SK-N-SH treated with all-trans-retinoic acid at 6 μM for 48 hours (cell line): ENCODE measurements at regions not wholly inside any gene's neighbourhood (a gene's known extent, or its start where the extent isn't known, plus 50 kb on each side); places are given as distances from the start of the nearest gene placed in this dataset.
"Not testable (repeated sequence)": the region's sequence is repeated elsewhere in the genome, so short reads cannot be mapped to it uniquely, and the experiment has no call there.

Experiments
- ATAC-seq: fragments of 200-7000 bp; cut with Tn5 transposase; 3 replicates; pipeline ENCODE4 v1.9.1; 2020; ENCODE audit warnings: mild to moderate bottlenecking, moderate library complexity
- BACH2 ChIP-seq: fragments of 250-450 bp; sonication (Bioruptor Pico); IDR thresholded peaks from 2 replicates; pipeline ENCODE4 v1.9.0; 2021; ENCODE audit warnings: mild to moderate bottlenecking, borderline replicate concordance
- ESRRG ChIP-seq: fragments of 250-450 bp; sonication (Bioruptor Pico); IDR thresholded peaks from 2 replicates; pipeline ENCODE4 v1.6.1; 2021; ENCODE audit warnings: mild to moderate bottlenecking
- GLIS3 ChIP-seq: fragments of 250-450 bp; sonication (Bioruptor Pico); IDR thresholded peaks from 2 replicates; pipeline ENCODE4 v1.5.0; 2020; ENCODE audit warnings: mild to moderate bottlenecking, moderate library complexity
- ISL1 ChIP-seq: fragments of 250-450 bp; sonication (Bioruptor Pico); IDR thresholded peaks from 2 replicates; pipeline ENCODE4 v2.1.2; 2022; ENCODE audit warnings: mild to moderate bottlenecking, moderate library complexity
- OSR1 ChIP-seq: fragments of 250-450 bp; sonication (Bioruptor Pico); IDR thresholded peaks from 2 replicates; pipeline ENCODE4 v1.8.0; 2022; ENCODE audit warnings: moderate library complexity, mild to moderate bottlenecking, inconsistent platforms
- PATZ1 ChIP-seq: fragments of 250-450 bp; sonication (Bioruptor Pico); IDR thresholded peaks from 2 replicates; pipeline ENCODE4 v1.8.0; 2020; ENCODE audit warnings: mild to moderate bottlenecking, moderate library complexity, borderline replicate concordance
- PPARA ChIP-seq: fragments of 250-450 bp; sonication (Bioruptor Pico); IDR thresholded peaks from 2 replicates; pipeline ENCODE4 v1.5.0; 2020; ENCODE audit warnings: mild to moderate bottlenecking, borderline replicate concordance
- RARB ChIP-seq: fragments of 250-450 bp; sonication (Bioruptor Pico); IDR thresholded peaks from 2 replicates; pipeline ENCODE4 v1.8.0; 2021; ENCODE audit warnings: mild to moderate bottlenecking, moderate library complexity
- SNAI2 ChIP-seq: fragments of 250-450 bp; sonication (Bioruptor Pico); IDR thresholded peaks from 2 replicates; pipeline ENCODE4 v1.5.0; 2020; ENCODE audit warnings: mild to moderate bottlenecking, moderate library complexity
- TCF4 ChIP-seq: fragments of 250-450 bp; sonication (Bioruptor Pico); IDR thresholded peaks from 2 replicates; pipeline ENCODE4 v1.8.0; 2021; ENCODE audit warnings: mild to moderate bottlenecking, moderate library complexity, borderline replicate concordance
- TOX ChIP-seq: fragments of 250-450 bp; sonication (Bioruptor Pico); IDR thresholded peaks from 2 replicates; pipeline ENCODE4 v1.8.0; 2021; ENCODE audit warnings: mild to moderate bottlenecking, moderate library complexity, borderline replicate concordance
- TSHZ2 ChIP-seq: fragments of 250-450 bp; sonication (Bioruptor Pico); IDR thresholded peaks from 2 replicates; pipeline ENCODE4 v1.5.0; 2020; ENCODE audit warnings: mild to moderate bottlenecking, moderate library complexity
- ZC3H10 ChIP-seq: fragments of 250-450 bp; sonication (Bioruptor Pico); IDR thresholded peaks from 2 replicates; pipeline ENCODE4 v1.5.1; 2021; ENCODE audit warnings: mild to moderate bottlenecking, moderate library complexity
- ZFP3 ChIP-seq: fragments of 250-450 bp; sonication (Bioruptor Pico); IDR thresholded peaks from 2 replicates; pipeline ENCODE4 v1.5.0; 2020; ENCODE audit warnings: mild to moderate bottlenecking, moderate library complexity
- ZFP30 ChIP-seq: fragments of 450-650 bp; formaldehyde crosslinking; IDR thresholded peaks from 2 replicates; pipeline ENCODE4 v1.5.0; 2022; ENCODE audit warnings: mild to moderate bottlenecking, moderate library complexity
- ZNF565 ChIP-seq: fragments of 450-650 bp; formaldehyde crosslinking; conservative IDR thresholded peaks from 2 replicates; pipeline ENCODE4 v1.5.0; 2020; ENCODE audit warnings: low read depth, mild to moderate bottlenecking, moderate library complexity
- ZNF70 ChIP-seq: fragments of 450-650 bp; formaldehyde crosslinking; IDR thresholded peaks from 2 replicates; pipeline ENCODE4 v1.5.0; 2020; ENCODE audit warnings: mild to moderate bottlenecking, moderate library complexity
- ZNF8 ChIP-seq: fragments of 450-650 bp; formaldehyde crosslinking; IDR thresholded peaks from 2 replicates; pipeline ENCODE4 v1.5.0; 2020; ENCODE audit warnings: mild to moderate bottlenecking, moderate library complexity
- TF ChIP-seq, protein P1 (sequence below): fragments of 250-450 bp; sonication (Bioruptor Pico); IDR thresholded peaks from 2 replicates; pipeline ENCODE4 v1.5.1; 2021; ENCODE audit warnings: mild to moderate bottlenecking, moderate library complexity
- TF ChIP-seq, protein P2 (sequence below): fragments of 250-450 bp; sonication (Bioruptor Pico); IDR thresholded peaks from 2 replicates; pipeline ENCODE4 v1.5.1; 2020; ENCODE audit warnings: low read depth, mild to moderate bottlenecking, moderate library complexity

- no peak for TF ChIP-seq PPARA (CRISPR knock-in tag)
- TF ChIP-seq BACH2 (CRISPR knock-in tag), result no peak
- TF ChIP-seq PATZ1 (CRISPR knock-in tag), result no peak
- no peak for TF ChIP-seq ZNF8 (CRISPR knock-in tag)
- TF ChIP-seq GLIS3 (CRISPR knock-in tag), result no peak
- TF ChIP-seq TSHZ2 (CRISPR knock-in tag), result no peak
- no peak for TF ChIP-seq ZC3H10
- TF ChIP-seq ESRRG (CRISPR knock-in tag), result no peak
- TF ChIP-seq OSR1 (CRISPR knock-in tag), result no peak
- no peak for TF ChIP-seq ZFP30 (CRISPR knock-in tag)
- no peak for ATAC-seq
These were observed 479.0 kb downstream of the RAP2B start for GRCh38 chr3:153640689-153641665.

DNA sequence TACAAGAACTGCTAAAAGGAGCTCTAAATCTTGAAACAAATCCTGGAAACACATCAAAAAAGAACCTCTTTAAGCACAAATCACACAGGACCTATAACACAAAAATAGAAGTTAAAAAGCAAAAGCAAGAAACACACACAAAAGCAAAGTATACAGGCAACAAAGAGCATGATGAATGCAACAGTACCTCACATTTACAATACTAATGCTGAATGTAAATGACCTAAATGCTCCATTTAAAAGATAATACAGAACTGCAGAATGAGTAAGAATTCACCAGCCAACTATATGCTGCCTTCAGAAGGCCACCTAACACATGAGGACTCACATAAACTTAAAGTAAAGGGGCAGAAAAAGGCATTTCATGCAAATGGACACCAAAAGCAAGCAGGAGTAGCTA, 478.6 kb upstream of the ARHGEF26 start:
- not testable (repeated sequence) for ATAC-seq

DNA sequence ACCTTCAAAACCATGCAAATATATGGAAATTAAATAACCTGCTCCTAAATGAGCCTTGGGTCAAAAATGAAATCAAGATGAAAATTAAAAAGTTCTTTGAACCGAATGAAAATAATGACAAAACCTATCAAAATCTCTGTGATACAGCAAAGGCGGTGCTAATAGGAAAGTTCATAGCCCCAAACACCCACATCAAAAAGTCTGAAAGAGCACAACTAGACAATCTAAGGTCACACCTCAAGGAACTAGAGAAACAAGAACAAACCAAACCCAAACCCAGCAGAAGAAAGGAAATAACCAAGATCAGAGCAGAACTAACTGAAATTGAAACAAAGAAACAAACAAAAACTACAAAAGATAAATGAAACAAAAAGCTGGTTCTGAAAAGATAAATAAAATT, 477.7 kb upstream of the ARHGEF26 start:
- ATAC-seq, result not testable (repeated sequence)

- TF ChIP-seq SNAI2 (CRISPR knock-in tag) (no peak), TOX (CRISPR knock-in tag) (no peak), GLIS3 (CRISPR knock-in tag) (no peak), ZC3H10 (no peak), ZNF8 (CRISPR knock-in tag) (no peak), PATZ1 (CRISPR knock-in tag) (no peak), ZNF70 (no peak), ZFP3 (CRISPR knock-in tag) (no peak), TSHZ2 (CRISPR knock-in tag) (no peak), ISL1 (CRISPR knock-in tag) (no peak), ESRRG (CRISPR knock-in tag) (no peak), BACH2 (CRISPR knock-in tag) (no peak), PPARA (CRISPR knock-in tag) (no peak), TCF4 (CRISPR knock-in tag) (no peak), RARB (CRISPR knock-in tag) (no peak), OSR1 (CRISPR knock-in tag) (no peak), ZNF565 (CRISPR knock-in tag) (no peak)
- TF ChIP-seq, protein P1, sequence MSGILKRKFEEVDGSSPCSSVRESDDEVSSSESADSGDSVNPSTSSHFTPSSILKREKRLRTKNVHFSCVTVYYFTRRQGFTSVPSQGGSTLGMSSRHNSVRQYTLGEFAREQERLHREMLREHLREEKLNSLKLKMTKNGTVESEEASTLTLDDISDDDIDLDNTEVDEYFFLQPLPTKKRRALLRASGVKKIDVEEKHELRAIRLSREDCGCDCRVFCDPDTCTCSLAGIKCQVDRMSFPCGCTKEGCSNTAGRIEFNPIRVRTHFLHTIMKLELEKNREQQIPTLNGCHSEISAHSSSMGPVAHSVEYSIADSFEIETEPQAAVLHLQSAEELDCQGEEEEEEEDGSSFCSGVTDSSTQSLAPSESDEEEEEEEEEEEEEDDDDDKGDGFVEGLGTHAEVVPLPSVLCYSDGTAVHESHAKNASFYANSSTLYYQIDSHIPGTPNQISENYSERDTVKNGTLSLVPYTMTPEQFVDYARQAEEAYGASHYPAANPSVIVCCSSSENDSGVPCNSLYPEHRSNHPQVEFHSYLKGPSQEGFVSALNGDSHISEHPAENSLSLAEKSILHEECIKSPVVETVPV (CRISPR knock-in tag), result no peak
- TF ChIP-seq, protein P2, sequence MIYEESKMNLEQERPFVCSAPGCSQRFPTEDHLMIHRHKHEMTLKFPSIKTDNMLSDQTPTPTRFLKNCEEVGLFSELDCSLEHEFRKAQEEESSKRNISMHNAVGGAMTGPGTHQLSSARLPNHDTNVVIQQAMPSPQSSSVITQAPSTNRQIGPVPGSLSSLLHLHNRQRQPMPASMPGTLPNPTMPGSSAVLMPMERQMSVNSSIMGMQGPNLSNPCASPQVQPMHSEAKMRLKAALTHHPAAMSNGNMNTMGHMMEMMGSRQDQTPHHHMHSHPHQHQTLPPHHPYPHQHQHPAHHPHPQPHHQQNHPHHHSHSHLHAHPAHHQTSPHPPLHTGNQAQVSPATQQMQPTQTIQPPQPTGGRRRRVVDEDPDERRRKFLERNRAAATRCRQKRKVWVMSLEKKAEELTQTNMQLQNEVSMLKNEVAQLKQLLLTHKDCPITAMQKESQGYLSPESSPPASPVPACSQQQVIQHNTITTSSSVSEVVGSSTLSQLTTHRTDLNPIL (CRISPR knock-in tag), result no peak
- no peak for ATAC-seq
These were observed 471.8 kb upstream of the ARHGEF26 start for GRCh38 chr3:153649286-153649839.
